ENCODE measurements at regions not wholly inside any gene's neighbourhood (a gene's known extent, or its start where the extent isn't known, plus 50 kb on each side); places are given as distances from the start of the nearest gene placed in this dataset.
A peak's percentile ranks its signal among the peaks of the same experiment; 100 is the strongest.

DNA sequence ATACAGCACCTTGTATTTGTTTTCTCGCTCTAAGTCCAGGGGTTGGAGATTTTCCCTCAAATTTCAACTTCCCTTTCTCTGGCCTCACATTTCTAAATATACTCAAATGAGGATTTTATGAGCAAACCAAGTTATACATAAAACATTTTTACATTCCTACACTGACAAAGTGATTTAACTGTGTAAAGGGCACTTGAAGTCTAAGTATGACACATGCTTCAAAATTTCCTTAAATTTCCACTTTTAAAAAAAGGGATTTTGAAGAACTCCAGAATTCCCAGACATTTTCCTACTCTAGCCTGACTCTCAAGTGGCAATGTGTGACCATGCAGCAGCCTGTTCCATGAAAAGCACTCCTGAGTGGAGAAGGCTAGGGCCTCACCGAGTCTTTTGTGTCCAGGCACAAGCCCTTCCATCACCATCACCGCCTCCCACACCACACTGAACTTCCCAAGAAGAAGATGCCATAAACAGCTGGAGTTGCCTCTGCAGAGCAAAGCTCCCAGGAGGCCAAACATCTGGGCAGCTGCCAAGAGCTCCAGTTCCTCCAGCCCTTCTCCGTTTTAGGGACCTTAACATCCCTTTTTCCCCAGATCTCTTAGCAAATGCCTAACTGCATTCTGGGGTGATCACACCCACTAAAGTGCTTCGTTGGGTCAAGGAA is 68.9 kb downstream of the NCR2 start:
- DNase-seq (ENCODE audit: low spot score) = no peak

DNA sequence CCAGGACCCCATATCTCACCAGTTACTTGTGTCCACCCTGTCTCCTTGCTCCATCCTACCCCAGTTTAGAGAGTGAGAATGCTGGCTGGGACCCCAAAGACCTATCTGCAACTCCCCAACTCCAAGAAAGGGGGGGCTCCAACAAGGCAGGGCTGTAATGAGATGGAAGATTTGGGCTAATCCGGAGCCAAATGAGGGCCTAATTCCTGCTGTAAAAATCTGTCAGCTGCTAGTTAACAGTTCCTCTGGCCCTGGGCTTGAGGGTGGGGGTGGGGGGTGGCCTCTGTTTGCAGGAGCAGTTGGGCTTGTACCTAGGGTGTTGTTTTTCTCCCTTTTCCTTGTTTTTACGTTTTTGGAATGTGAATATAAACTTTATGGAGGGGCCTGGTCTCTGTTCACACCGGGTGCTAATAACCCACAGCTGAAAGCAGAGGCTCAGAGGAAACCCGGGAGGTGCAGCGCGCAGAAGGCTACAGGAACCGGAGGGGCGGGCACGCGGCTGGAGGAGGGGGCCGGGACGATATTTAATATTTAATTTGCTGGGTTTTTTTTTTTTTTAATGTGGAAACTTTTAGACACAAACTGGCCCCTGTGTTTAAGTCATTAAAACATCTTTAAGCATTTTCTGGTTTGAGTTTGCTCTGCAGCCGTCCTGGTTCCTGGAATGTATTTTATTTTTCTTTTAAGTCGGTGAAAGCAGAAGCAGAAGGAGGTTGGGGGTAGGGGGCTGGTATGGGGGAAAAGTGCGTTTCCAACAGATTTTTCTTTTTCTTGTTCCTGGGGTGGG is 70.7 kb downstream of the NCR2 start:
- no peak for DNase-seq (ENCODE audit: low spot score)

DNA sequence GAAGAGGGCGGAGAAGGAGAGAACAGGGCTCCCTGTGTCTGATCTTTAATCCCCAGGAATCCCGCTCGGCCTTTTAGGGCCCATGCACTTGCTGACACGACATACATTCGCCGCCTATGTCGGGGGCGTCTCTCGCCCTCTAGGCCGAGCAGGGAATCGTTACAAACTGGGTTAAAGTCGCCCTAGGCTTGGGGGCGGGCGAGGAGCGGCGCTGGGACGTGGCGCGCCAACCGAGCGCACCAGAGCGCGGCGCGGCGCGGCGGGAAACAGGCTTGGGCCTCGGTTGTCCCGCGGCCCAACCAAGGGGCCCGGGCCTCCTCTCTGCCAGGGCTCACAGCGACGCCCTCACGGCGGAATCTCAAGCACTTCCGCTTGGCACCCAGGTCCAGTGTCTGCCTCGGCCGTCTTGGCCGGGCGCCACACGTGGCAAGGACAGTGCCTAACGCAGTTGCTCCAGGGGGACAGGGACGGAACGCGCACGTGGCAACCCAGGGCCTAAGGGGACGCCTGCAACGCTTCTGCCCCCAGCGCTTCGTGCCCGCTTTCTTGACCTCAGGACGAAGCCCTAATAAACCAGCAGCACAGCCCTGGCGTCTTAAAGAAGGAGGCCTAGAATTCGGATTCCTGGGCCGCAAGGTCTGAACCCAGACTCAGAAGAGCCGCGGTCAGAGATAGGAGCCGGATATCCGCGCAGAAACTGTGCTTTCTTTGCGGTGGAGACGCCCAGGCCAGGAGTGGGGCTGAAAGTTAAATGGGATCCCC is 71.5 kb downstream of the NCR2 start:
- DNase-seq (ENCODE audit: low spot score) = no peak

- no peak for DNase-seq (ENCODE audit: low spot score)
Measured at GRCh38 chr6:41408576-41408975, 73.2 kb downstream of the NCR2 start.

GRCh38 chr6:41408982-41409381 is 73.6 kb downstream of the NCR2 start:
- no peak for DNase-seq (ENCODE audit: low spot score)

- no peak for DNase-seq (ENCODE audit: low spot score)
Measured at GRCh38 chr6:41409489-41409888, 74.1 kb downstream of the NCR2 start.

DNA sequence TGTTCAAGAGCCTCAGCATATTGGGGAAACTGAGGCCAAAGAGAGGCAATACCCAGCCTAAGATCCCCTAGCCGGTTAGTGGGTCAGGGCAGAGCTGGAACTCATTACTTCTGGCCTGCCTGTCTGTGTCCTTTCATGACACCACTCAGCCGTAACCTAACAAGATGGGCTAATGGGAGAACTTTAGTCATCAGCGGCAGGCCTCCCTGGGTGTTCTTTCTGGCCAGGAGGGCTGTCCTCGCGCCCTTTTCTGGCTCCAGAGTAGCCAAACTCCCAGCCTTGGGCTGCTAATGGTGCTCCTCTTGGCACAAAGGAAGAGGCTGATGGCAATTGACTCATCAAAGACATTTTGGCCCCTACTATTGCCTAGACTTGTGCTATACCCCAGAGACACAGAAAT is 76.6 kb downstream of the NCR2 start:
- no peak for DNase-seq (ENCODE audit: low spot score)

GRCh38 chr6:41413250-41413649 is 77.8 kb downstream of the NCR2 start:
- no peak for DNase-seq (ENCODE audit: low spot score)

DNA sequence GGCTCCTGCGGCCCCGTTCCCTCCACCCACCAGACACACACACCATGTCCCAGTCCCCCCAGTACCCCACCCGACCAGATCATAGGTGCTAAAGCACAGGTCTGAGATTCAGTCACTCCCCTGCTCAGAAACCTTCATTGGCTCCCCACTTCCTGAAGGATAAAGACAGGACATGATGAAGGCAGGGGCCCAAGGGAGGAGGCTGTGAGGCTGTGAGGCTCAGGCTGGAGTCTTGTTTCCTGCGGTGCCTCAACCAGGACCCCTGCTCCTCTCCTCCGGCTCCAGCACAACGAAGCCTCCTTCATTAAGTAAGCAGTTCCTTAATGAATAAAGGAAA is 81.1 kb downstream of the NCR2 start:
- DNase-seq (ENCODE audit: low spot score) = no peak

DNA sequence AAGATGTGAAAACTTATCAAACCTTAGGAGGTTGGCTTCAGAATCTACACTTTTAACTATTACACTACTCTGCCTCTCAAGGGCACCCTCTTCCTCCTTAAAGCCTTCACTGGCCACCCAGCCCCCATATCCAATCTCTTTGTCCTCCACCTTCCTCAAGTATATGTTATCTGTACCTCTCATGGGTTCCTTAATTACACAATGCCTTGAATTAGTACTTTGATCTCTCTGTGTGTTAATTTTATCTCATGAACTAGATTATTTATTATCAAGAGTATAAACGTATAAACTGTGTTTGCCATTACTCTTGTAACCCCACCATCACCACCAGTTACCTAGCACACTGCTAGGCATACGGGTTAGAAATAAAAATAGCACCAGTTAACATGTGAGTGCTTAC is 83.3 kb downstream of the NCR2 start:
- DNase-seq (ENCODE audit: low spot score) = no peak

DNA sequence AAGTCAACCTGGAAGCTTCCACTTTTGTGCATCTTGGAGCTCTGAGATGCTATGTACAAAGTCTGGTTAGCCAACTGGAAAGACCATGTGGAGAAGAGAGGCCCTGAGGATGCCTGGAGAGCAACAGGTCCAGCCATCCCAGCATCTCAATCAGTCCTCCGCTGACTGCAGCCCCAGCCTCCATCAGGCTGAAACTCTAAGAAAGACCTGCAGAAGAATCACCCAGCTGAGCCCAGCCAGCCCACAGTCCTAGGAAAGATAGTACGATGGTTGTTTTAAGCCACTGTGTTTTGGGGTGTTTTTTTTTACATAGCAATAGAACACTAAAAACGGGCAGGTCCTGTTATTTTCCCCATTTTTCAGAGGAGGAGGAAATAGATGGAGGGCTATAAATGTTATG is 84.0 kb downstream of the NCR2 start:
- no peak for DNase-seq (ENCODE audit: low spot score)

DNA sequence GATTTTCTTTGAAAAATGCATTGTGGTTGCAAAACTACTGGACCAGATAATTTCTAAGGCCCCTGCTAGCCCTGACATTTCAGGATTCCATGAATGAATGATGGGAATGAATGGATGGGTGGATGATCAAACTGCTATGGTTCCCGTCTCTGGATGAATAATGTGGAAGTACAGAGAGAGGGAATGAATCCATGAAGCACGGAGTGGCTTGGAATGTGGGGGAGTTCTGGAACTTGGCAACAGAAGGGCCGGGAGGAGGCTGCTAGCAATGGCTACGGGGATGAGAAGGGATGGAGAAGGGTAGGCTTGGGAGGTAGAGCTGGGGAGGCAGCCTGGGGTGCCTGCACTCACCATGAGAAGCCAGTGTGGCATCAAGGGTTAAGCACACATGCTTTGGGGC is 84.8 kb downstream of the NCR2 start:
- no peak for DNase-seq (ENCODE audit: low spot score)

DNA sequence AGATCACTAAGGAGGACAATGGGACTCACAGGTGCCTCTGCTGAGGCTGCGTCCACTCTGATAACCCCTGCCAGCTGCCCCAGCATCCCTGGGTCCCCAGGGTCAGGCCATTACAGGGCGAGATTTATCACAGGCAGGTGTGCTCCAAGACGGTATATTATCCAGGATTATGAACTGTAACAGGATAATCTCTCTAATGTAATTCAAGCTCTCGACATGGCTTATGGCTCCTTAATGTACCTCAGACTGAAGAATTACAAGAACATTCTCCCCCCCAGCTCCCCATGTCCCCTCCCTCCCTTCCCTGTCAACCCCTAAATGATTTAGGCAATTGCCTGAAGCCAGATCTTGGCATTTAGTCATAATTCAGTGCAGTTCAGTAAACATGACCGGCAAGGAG is 86.8 kb downstream of the NCR2 start:
- DNase-seq (ENCODE audit: low spot score) = no peak

GRCh38 chr6:41423002-41423401 is 87.6 kb downstream of the NCR2 start:
- no peak for DNase-seq (ENCODE audit: low spot score)

DNA sequence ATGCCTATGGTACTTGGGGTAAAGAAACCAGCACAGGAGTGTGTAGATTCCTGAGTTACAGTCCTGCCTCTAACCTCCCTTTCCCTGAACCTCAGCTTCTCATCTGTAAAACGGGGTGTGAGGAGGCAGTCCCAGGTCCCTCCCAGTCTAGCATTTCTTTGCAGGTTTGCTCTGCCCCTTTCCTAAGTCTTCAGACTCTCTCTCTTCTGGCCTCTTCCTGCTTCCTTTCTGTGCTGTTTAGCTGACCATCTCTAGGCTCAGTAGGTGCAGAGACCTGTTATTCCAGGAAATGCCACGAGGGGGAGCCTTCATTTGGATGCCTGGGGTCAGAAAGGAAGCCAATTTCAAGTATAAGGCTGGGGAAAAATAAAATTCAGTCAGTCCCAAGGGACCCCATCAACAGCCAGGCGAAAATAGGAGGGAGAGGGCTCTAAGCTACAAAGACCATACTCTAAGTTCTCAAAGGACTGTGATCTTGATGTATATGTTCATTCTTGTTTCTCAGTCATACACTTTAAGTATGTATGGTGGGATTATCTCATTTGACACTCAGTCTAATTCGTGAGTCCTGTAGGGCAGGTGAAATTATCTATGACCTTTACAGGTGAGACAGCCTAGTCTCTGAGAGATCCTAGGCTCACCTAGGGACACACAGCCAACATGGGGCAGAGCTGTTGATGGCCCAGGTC is 89.1 kb downstream of the NCR2 start:
- peak; percentile 55 for DNase-seq (ENCODE audit: low spot score)

- DNase-seq (ENCODE audit: low spot score) = no peak
Measured at GRCh38 chr6:41425511-41425910, 90.1 kb downstream of the NCR2 start.

DNA sequence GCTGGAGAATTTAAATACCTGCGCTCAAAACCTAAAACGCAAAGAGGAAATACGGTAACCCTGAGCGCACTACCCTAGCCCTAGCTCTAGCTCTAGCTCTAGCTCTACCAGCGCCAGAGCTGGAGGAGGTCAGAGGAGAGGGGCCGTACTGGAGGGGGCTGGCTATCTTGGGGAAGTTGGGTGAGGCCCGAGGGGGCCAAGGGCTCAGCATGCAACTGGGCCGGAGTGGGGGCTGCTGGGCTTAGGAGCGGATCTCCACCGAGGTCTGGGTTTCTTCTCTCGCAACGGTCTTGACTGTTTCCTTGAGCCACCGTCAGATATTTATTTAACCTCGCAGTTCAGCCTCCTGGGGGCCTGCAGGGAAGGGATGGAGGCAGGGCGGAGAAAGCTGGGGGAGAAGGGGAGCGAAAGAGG is 91.0 kb downstream of the NCR2 start:
- DNase-seq (ENCODE audit: low spot score) = no peak

GRCh38 chr6:41426888-41427641 is 91.7 kb downstream of the NCR2 start:
- no peak for DNase-seq (ENCODE audit: low spot score)

DNA sequence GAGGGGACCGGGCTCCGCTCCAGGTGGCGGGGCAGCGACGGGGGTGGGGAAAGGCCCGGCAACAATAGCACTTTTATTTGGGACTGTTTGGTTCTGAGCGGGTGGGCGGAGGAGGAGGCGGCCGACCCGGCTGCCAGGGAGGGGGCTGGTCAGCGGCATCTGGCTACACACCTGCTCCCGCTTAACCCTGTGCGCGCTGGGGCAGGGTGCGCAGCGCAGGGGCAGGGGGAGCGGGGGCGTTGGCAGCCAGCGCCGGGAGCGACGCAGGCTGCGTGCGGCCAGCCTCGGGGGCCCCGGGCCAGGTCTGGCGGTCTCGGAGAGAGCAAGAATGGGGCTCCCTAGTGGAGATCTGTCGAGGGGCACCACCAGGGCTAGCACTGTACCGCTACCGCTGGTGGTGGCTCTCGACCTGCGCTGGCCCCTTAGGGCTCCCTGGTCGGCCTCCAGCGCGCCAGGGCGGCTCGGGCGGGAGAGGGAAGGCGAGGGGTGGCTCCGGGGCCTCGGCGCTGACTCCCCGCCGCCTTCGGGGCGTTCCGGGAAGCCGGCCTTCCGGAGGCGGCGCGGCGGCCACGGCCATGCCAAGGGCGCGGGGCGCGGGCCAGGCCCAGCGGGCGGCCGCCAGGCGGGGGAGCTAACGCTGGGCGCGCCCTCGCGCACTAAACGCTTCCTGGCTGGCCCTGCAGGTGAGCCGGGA is 92.4 kb downstream of the NCR2 start:
- no peak for DNase-seq (ENCODE audit: low spot score)

GRCh38 chr6:41428336-41428995 is 93.1 kb downstream of the NCR2 start:
- DNase-seq (ENCODE audit: low spot score) = no peak

- no peak for DNase-seq (ENCODE audit: low spot score)
Measured at GRCh38 chr6:41428996-41429421, 93.6 kb downstream of the NCR2 start.
